CD4-positive, alpha-beta T cell treated with Interleukin-12 subunit alpha and Interleukin-12 subunit beta, for 1 hour (primary cell): ENCODE measurements at regions not wholly inside any gene's neighbourhood (a gene's known extent, or its start where the extent isn't known, plus 50 kb on each side); places are given as distances from the start of the nearest gene placed in this dataset.

ENCODE experiments used
- DNase-seq: peaks from one replicate; pipeline ENCODE4 v3.0.0-alpha.2; 2020

- DNase-seq = no peak
Observed at GRCh38 chr14:82190742-82191141, 657.1 kb upstream of the SEL1L start.

DNA sequence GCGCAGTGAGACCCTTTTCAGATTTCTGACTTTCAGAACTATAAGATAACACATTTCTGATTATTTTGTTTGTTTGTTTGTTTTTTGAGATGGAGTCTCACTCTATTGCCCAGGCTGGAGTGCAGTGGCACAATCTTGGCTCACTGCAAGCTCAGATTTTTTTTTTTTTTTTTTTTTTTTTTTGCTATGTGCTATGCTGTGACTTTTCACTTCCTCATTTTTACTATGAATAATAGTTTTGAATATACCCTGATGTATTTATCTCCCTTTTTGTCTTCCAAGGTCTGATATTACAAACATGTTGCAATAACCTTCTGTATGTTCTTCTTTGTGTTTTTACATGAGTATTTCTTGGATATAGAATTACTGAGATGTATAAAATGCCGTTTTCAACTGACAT is 658.7 kb upstream of the SEL1L start:
- DNase-seq = no peak

- no peak for DNase-seq
Observed at GRCh38 chr14:82223276-82223675, 689.6 kb upstream of the SEL1L start.

DNA sequence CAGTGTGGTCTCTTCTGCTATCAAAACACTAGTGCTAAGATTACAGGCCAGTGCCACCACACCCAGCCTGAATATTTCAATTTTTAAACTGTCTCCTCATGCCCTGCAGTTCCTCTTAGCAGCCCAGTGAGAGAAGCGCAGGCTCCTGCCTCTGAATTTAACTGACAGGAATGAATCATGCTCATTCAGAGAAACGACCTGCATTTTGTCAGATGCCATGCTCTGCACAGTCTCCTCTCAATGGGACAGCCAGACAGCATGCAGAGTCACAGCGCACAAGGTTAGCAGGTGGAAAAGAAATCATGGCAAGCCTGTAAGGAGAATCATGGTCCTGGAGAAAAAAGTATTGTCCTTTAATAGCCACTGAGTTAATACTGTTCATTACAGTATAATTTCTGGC is 691.0 kb upstream of the SEL1L start:
- no peak for DNase-seq

- no peak for DNase-seq
Observed at GRCh38 chr14:82230748-82231147, 697.1 kb upstream of the SEL1L start.

DNA sequence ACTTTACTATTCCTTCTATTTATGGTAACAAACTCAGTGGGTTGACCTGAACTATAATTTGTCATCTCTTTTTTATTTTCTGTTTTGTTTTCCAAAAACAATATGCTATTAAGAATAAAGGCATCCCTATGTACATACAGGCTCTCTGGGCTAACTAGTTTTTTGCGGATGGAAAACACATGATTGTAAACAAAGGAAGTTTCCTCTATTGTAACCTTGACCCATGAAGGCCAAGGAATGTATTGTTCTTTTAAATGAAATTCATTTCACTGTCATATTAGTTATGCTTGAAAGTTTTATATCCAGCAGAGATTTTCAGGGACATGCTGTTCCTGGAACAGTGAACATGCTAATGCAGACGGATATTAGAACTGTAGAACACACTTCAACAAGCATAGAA is 705.0 kb upstream of the SEL1L start:
- no peak for DNase-seq

GRCh38 chr14:82239223-82239622 is 705.6 kb upstream of the SEL1L start:
- no peak for DNase-seq

DNA sequence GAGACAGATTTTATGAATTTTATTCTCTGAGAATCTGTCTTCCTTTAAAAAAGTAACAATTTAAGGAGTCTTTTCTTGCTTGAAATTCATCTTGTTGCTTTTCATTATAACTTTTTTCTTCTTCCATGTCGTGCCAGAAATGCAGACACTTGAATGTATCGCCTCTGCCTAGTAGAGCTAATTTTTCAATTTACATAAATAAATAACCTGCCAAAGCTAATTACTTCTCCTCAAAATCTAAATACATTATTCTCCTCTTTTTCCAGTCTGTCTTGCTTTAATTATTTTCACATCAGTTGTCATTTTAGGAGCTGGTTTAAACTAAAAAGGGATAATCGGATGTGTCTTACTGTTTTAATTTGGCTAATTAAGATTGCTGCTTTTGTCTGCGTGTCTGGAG is 711.1 kb upstream of the SEL1L start:
- DNase-seq = no peak

GRCh38 chr14:82251494-82251893 is 717.8 kb upstream of the SEL1L start:
- DNase-seq = no peak

- DNase-seq = no peak
Observed at GRCh38 chr14:82270286-82270685, 736.6 kb upstream of the SEL1L start.

- no peak for DNase-seq
Observed at GRCh38 chr14:82298811-82299210, 765.2 kb upstream of the SEL1L start.

- no peak for DNase-seq
Observed at GRCh38 chr14:82309199-82309598, 775.5 kb upstream of the SEL1L start.

DNA sequence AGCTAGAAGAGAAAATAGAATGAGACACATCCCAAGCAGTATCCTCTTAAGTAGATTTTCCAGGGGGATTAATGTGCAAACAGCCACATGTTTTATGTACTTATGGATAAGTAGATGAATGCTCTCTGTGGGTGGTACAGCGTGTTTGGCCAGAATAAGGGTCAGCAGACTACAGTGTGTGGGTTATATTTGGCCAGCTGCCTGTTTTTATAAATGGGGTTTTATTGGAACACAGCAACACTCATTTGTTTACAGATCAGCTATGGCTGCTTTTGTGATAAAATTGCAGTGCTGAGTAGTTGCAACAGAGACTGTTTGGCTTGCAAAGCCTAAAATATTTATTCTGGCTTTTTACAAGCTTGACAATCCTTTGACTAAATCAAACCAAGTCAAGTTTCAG is 780.2 kb upstream of the SEL1L start:
- no peak for DNase-seq

DNA sequence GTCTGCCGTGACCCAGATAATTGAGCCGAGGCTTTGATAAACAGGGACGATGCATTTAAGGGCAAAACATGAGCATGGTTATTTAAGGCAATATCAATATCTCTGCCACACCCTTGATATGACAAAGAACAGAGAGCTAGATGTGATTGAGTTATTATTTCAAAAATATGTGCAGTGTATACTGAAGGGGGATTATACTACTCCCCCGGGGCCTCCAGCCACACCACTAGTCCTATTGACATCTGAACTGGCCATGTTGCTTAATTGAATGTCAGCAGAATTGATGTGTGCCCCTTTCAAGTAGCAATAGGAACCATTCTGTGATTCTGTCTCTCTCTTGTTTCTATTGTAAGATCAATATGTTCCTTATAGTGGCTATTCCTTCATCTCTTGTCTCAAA is 794.8 kb upstream of the SEL1L start:
- DNase-seq = no peak

DNA sequence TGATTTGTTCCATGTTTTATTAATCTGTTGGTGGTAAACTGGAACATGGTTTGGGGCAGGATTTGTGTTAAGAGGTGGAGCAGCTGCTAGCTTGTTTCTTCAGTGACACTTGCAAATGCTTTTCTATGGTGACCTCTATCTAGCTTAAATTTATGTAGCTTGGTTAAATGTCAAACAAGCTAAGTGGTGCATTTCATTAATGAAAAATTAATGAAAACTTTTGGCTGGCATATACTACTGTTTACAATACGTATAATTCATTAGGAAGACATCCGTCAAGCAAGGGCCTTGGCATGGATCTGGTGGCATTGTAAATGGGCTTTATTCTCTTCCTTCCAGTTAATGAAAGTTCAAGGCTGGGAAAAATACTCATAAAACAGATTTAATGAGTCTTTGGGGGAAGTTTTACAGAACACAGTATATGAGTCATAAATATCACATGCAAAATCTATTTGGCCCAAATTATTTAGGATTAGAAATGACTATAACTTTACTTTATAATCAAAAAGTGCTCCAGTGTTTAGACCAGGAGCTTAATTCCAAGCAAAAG is 807.7 kb upstream of the SEL1L start:
- no peak for DNase-seq

DNA sequence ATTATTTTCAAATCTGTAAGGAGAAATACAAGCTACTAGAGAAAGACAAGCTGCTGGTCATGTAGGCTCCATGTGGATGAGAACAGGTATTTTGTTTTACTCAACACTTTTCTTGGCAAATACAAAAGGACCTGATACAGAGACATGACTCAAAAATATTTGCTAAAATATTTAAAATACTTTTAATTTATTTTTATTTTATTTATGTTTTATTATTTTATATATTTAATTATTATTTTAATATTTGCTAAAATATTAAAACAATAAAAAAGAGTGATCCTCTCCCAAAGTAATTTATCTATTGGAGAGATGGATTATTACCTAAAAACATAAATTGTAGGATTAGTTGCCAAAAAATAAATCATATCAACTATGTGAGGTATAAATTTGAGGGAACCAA is 808.9 kb upstream of the SEL1L start:
- no peak for DNase-seq

GRCh38 chr14:82345184-82345583 is 811.5 kb upstream of the SEL1L start:
- DNase-seq = no peak

- no peak for DNase-seq
Observed at GRCh38 chr14:82354126-82354525, 820.5 kb upstream of the SEL1L start.

GRCh38 chr14:82359201-82359600 is 825.5 kb upstream of the SEL1L start:
- no peak for DNase-seq

DNA sequence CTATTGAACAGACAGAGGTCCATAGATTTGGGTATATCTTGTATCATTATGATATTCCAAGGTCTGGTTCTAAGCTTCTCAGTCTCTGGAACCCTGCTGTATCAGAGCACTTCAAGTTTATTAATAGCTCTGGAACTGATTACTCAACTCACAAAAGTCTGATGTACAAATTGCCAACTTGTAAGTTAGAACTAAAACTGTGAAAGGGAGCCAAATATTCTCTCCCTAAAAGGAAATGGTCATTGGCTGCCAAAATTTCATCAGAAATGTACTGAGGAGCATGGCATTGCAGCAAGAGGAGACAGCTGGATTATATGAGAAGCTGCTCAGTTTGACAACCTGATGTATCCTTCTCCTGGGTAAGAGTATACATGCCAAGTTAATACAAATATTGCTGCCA is 828.8 kb upstream of the SEL1L start:
- no peak for DNase-seq

- DNase-seq = no peak
Observed at GRCh38 chr14:82365471-82365870, 831.8 kb upstream of the SEL1L start.

DNA sequence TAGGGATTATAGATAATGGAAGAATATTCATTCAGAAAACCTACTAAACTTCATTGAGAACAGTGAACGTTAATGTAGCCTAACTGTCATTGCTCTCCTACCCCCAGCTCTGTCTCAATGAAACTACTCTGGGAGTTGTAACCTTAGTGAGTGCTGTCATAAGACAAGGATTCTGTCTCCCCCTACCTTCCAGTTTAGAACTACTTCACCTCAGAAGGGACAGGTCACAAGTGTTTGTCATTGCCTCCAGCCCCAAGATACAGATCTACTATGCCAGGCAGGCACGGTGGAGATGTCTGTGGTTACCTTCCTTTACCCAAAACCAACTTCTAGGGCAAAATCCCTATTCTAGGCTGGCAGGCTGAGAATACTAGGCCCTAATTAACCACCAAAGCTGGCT is 833.1 kb upstream of the SEL1L start:
- DNase-seq = no peak

GRCh38 chr14:82379291-82379690 is 845.6 kb upstream of the SEL1L start:
- DNase-seq = no peak

- no peak for DNase-seq
Observed at GRCh38 chr14:82385048-82385447, 851.4 kb upstream of the SEL1L start.

GRCh38 chr14:82387699-82388098 is 854.0 kb upstream of the SEL1L start:
- no peak for DNase-seq

GRCh38 chr14:82388488-82388887 is 854.8 kb upstream of the SEL1L start:
- DNase-seq = no peak
